ENCODE measurements at regions not wholly inside any gene's neighbourhood (a gene's known extent, or its start where the extent isn't known, plus 50 kb on each side); places are given as distances from the start of the nearest gene placed in this dataset.

DNA sequence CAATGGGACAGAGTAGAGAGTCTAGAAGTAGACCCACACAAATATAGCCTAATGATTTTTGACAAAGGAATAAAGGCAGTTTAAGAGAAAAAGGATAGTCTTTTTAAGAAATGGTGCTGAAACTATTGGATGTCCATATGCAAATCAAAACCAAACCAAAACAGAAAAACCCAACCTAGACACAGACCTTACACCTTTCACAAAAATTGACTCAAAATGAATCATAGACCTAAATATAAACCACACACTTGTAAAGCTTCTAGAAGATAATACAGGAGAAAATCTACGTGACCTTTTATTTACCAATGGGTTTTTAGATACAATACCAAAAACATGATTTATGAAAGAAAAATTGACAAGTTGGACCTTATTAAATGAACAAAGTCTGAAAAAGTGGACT lies 66.4 kb upstream of the MPHOSPH6 start:
- no peak for ATAC-seq (replicated peaks in 6 of 8)
- WGBS, 10 experiments, result 18 to 100% (median 84%) methylated on average over 1 of the region's 1 CpG
- in situ Hi-C loops (cut with MboI; ENCODE audit: low pct_unique_long_range_greater_than_20kb in 2 of 9, low sequenced_read_pairs in 9 of 9, unreplicated experiment in 9 of 9), result loop anchor here in 4 of 9 experiments (25.0 kb wide), 3 partner anchors 199 to 349 kb away; partner anchors contain the start of gene HSD17B2 (in 2 of the 4)
- Histone ChIP-seq H3K4me3 (no peak overlapping the region), H3K4me1 (replicated peaks in 1 of 2) (no peaks in the 10 kb centered on the region), H3K27ac (no peak overlapping the region)

DNA sequence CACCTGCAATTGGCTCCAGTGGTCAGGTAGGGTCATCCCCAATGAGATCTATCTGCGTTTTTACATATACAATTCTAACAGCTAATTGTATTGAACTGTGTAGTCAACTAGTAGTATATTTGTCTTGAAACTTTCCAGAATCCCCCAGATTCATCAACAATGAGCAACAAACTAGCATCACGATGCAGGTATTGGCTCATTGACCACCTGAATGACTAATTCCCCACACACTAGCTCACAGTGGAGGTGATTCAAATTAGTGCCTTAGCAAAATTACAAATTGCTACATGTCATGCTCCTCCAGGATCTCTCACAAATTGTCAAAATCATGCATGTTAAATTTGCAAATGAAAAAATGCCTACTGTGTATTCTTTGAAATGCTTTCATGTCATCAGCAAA lies 62.8 kb upstream of the MPHOSPH6 start:
- in situ Hi-C loops (cut with MboI; ENCODE audit: low pct_unique_long_range_greater_than_20kb in 2 of 9, low sequenced_read_pairs in 9 of 9, unreplicated experiment in 9 of 9), result loop anchor here in 4 of 9 experiments (25.0 kb wide), 3 partner anchors 196 to 346 kb away; partner anchors contain the start of gene HSD17B2 (in 2 of the 4)
- Histone ChIP-seq H3K4me3 (no peak overlapping the region), H3K4me1 (replicated peaks in 1 of 2) (peaks cover 0 to 2% of the 10 kb centered on the region in 2 donors), H3K27ac (no peak overlapping the region)
- 32 to 100% (median 83%) methylated on average over 1 to 2 of the region's 2 CpGs; no CpG with 5 or more reads in 3 of the 10 experiments for WGBS, 10 experiments
- ATAC-seq (replicated peaks in 6 of 8), result no peak

DNA sequence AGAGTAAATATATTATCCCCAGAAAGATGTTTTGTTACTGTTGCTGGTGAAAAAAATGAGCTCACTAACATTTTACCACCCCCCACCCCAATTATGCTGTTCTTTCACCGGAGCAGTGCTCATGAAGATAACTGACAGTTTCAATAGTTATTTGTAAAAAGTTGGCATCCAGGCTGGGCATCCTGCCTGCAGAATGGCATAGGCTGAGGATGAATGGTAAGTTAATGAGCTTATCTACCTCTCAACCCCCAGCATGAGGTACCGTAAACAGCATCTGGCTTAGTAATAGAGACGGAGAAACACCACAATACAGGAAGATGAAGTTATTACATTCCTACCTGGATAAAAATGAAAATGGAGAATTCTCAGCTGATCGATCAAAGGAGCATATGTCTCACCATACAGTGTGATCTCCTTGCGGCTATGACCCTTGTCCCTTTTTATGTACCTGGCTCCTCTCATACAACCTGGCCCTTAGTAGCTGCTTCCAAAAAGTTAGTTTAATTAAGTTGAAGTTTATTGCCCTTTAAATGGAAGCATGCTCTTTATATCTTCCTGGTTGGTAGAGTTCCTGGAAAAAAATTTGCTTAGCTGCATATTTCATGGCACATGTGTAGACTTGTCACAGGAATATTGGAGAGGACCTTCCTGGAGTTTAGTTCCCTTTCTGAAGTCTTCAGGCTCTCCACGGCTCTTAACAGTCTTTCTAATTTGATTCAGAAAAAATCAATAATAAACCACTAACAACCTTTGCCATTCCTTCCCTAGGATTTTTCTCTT lies 61.2 kb upstream of the MPHOSPH6 start:
- in situ Hi-C loops (cut with MboI; ENCODE audit: low pct_unique_long_range_greater_than_20kb in 2 of 9, low sequenced_read_pairs in 9 of 9, unreplicated experiment in 9 of 9), result loop anchor here in 4 of 9 experiments (25.0 kb wide), 3 partner anchors 194 to 344 kb away; partner anchors contain the start of gene HSD17B2 (in 2 of the 4)
- ATAC-seq (replicated peaks in 6 of 8), result no peak
- Histone ChIP-seq H3K4me1 (replicated peaks in 1 of 2) (peaks cover 0 to 2% of the 10 kb centered on the region in 2 donors), H3K4me3 (no peak overlapping the region), H3K27ac (no peak overlapping the region)
- 36 to 100% (median 91%) methylated on average over 1 to 5 of the region's 6 CpGs for WGBS, 10 experiments

DNA sequence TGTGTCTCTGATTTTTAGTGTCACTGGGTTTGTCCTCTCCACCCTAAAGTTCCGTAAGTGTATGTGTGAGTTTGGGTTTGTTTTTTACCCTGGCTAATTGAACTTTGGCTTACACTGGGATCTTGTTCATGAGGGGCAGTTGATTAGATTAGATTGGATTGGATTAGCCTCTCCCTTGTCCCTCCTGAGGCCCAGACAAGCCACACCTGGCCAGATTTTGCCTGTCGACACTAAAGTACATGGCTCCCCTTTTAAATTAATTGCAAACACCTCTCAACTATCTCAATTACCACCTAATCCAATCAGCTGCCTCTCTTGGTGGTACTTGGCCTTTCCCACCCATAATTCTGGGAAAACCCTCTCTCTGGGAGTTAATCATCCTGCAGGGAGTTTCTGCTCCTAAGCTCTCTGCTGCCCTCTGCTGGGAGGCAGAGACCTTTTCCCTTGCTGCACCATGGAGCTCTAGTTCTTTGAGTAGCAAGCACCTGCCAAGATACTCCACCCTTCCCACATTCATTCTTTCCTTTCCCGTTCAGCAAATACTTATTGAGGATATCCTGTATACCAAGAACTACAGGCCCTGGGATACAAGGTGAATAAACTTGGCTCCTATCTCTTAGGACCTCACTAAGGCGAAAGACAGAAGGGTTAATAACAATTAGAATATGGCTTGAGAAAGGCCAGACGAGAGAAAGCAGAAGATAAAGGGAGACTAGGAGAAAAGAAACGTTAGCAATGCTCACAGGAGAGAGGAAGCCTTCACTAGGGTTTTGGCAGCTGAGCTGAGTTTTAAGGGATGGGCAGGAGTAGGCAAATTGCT lies 60.0 kb upstream of the MPHOSPH6 start:
- Histone ChIP-seq H3K4me1 (replicated peaks in 1 of 2) (peaks cover 0 to 2% of the 10 kb centered on the region in 2 donors), H3K4me3 (no peak overlapping the region), H3K27ac (no peak overlapping the region)
- peak in 4 of 8 experiments; percentile 55 to 92 (median 86) for ATAC-seq (replicated peaks in 6 of 8)
- WGBS, 10 experiments, result 0 to 100% (median 47%) methylated on average over 1 to 5 of the region's 6 CpGs
- in situ Hi-C loops (cut with MboI; ENCODE audit: low pct_unique_long_range_greater_than_20kb in 2 of 9, low sequenced_read_pairs in 9 of 9, unreplicated experiment in 9 of 9), result loop anchor here in 4 of 9 experiments (10.0 to 25.0 kb wide), 4 partner anchors 193 to 343 kb away; partner anchors contain the start of gene HSD17B2 (in 3 of the 4)

DNA sequence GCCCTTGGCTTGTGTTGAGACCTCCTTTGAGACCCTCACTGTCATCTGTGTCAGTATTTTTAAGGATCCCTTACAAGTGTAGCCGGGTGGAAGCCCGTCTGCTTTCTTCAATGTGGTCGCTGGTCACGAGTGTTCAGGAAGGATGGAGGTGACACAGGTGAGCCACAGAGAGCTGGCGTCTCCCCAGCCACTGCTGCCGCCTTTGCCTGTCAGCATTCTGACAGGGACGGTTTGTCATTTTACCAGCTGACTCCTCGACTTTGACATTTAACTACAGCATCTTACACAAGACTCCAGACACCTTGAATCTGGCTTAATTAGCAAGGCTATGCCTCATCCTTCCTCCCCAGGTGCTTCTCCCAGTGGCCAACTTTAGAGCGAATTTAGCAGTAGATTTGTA lies 56.3 kb upstream of the MPHOSPH6 start:
- 5 to 74% (median 44%) methylated on average over 2 to 7 of the region's 9 CpGs; no CpG with 5 or more reads in 2 of the 10 experiments for WGBS, 10 experiments
- in situ Hi-C loops (cut with MboI; ENCODE audit: low pct_unique_long_range_greater_than_20kb in 2 of 9, low sequenced_read_pairs in 9 of 9, unreplicated experiment in 9 of 9), result loop anchor here in 4 of 9 experiments (10.0 to 25.0 kb wide), 4 partner anchors 189 to 339 kb away; partner anchors contain the start of gene HSD17B2 (in 3 of the 4)
- Histone ChIP-seq H3K4me1 (replicated peaks in 1 of 2) (peaks cover 0 to 2% of the 10 kb centered on the region in 2 donors), H3K27ac (no peak overlapping the region), H3K4me3 (no peak overlapping the region)
- ATAC-seq (replicated peaks in 6 of 8), result no peak

DNA sequence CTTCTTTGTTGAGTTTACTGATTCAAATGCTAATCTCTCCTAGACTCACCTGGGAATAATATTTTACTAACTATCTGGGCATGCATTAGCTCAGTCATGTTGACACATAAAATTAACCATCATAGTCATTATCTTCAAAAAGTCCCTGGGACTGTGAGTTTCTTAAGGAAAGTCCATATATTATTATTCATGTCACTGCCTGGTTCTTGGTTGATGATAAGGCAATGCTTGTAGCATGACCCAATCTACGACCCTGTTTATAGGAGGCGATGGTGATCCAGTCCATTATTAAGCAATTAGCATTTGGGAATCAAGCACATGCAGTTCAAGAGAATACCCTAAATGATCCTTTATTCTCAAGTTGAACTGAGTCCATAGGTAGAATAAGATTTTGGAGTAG lies 54.8 kb upstream of the MPHOSPH6 start:
- in situ Hi-C loops (cut with MboI; ENCODE audit: low pct_unique_long_range_greater_than_20kb in 2 of 9, low sequenced_read_pairs in 9 of 9, unreplicated experiment in 9 of 9), result loop anchor here in 4 of 9 experiments (10.0 to 25.0 kb wide), 4 partner anchors 188 to 338 kb away; partner anchors contain the start of gene HSD17B2 (in 3 of the 4)
- ATAC-seq (replicated peaks in 6 of 8), result no peak
- Histone ChIP-seq H3K4me1 (replicated peaks in 1 of 2) (no peaks in the 10 kb centered on the region), H3K27ac (no peak overlapping the region), H3K4me3 (no peak overlapping the region)
- 23 to 100% (median 90%) methylated on average over 2 of the region's 2 CpGs; no CpG with 5 or more reads in 4 of the 10 experiments for WGBS, 10 experiments

DNA sequence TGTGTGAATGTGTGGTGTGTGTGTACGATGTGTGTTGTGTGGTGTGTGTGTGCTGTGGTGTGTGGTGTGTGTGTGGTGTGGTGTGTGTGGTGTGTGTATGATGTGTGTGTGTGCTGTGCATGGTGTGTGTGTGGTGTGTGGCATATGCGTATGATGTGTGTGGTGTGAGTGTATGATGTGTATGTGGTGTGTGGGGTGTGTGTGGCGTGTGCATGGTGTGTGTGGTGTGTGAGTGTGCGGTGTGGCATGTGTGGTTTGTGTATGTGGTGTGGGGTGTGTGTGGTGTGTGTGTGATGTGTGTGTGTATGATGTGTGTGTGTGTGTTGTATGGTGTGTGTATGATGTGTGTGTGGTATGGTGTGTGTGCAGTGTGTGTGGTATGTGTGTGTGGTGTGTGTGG lies 50.5 kb upstream of the MPHOSPH6 start:
- H3K4me1 ChIP-seq (replicated peaks in 1 of 2), result no peaks in the 10 kb centered on the region
- no peak overlapping the region for H3K27ac ChIP-seq
- no peak overlapping the region for H3K4me3 ChIP-seq
- in situ Hi-C loops (cut with MboI; ENCODE audit: low pct_unique_long_range_greater_than_20kb in 2 of 9, low sequenced_read_pairs in 9 of 9, unreplicated experiment in 9 of 9), result loop anchor here in 1 of 9 experiments (10.0 kb wide), 1 partner anchor 186 kb away; the partner anchor contains the start of gene HSD17B2
- ATAC-seq (replicated peaks in 6 of 8), result no peak
- 57 to 100% (median 92%) methylated on average over 1 to 3 of the region's 4 CpGs; no CpG with 5 or more reads in 3 of the 10 experiments for WGBS, 10 experiments

All from motor neuron (in vitro differentiated cells).